HG03196 (cell line): ENCODE measurements at regions not wholly inside any gene's neighbourhood (a gene's known extent, or its start where the extent isn't known, plus 50 kb on each side); places are given as distances from the start of the nearest gene placed in this dataset.
A peak's percentile ranks its signal among the peaks of the same experiment; 100 is the strongest.
"Not testable (repeated sequence)": the region's sequence is repeated elsewhere in the genome, so short reads cannot be mapped to it uniquely, and the experiment has no call there.

Source experiments
- ATAC-seq: cut with Tn5 transposase; IDR thresholded peaks from one replicate; pipeline ENCODE4 v1.9.1; 2021; ENCODE audit not compliant: unreplicated experiment

DNA sequence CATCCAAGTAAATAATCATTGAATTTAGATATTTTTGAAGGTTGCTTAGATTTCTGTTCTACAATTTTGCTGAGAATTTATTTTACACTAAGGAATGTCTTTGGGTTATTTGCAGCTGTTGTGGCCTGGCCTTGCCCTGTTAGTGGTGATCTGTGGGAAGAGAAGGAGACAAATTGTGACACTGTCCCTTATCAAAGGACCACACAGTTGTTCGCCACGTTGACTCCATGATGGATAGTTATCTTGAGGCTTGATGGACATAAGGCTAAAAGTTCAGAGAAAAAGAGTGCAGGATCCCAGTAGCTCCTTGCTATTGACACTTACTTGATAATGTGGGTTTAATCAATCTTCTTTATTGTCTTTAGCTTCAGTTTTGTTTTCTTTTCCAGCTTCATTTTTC lies 186.6 kb upstream of the MEF2C start:
- no peak for ATAC-seq

- no peak for ATAC-seq
Observed at GRCh38 chr5:89067362-89067761, 184.4 kb upstream of the MEF2C start.

GRCh38 chr5:89065919-89066318 lies 182.9 kb upstream of the MEF2C start:
- ATAC-seq = peak; percentile 54

DNA sequence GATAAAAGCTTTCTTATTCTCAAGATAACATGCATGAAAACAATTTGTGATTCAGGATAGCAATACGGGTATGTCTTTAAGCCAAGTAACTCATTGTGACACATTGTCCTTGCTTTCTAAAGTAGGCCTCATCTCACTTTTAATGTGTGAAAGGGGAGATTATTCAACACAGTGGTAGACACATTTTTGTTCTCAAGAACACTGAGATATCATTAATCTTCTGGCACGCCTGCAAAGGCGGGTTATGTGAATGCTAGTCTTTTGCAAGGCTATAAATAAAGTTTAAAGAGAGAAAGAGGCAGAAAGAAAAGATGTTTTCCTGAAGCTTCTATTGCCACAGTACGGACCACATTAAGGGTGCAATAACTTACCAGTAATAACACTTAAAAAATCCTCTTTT lies 181.8 kb upstream of the MEF2C start:
- ATAC-seq = no peak

DNA sequence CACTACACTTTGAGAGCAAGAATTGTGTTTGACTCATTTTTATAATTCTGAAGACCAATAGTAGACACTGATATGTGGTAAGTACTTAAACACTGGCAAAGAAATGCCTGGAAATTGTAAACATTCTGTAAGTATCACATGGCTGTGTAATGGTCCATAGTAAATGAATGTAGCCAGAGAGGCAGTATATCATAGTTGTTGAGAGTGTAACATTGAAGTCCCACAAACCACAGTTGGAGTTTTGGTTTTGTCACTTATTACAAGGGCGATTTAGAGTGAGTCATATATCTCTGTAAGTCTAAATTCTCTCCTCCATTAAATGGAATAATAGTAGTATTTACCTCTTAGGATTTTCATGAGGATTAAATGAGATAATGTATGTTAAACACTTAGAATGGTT lies 181.1 kb upstream of the MEF2C start:
- ATAC-seq = peak; percentile 59

- no peak for ATAC-seq
Observed at GRCh38 chr5:89060768-89061167, 177.8 kb upstream of the MEF2C start.

DNA sequence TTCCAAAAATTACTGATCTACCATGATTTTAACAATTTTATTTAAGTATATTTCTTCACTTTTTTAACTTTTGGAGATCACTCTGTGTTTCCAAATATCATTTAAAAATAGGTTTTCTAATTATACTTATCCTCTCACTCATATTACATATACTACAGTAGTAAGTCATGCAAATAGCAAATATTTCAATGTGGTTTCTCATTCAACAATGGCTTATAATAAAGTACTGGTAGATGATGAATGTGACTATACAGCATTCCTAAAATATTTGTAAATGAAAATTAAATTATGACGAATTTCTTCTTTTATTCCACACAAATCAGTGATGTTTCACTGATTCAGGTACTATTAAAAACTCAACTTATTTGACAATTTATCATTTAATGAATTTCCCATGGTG lies 176.3 kb upstream of the MEF2C start:
- ATAC-seq = no peak

- ATAC-seq = no peak
Observed at GRCh38 chr5:89055695-89056085, 172.7 kb upstream of the MEF2C start.

DNA sequence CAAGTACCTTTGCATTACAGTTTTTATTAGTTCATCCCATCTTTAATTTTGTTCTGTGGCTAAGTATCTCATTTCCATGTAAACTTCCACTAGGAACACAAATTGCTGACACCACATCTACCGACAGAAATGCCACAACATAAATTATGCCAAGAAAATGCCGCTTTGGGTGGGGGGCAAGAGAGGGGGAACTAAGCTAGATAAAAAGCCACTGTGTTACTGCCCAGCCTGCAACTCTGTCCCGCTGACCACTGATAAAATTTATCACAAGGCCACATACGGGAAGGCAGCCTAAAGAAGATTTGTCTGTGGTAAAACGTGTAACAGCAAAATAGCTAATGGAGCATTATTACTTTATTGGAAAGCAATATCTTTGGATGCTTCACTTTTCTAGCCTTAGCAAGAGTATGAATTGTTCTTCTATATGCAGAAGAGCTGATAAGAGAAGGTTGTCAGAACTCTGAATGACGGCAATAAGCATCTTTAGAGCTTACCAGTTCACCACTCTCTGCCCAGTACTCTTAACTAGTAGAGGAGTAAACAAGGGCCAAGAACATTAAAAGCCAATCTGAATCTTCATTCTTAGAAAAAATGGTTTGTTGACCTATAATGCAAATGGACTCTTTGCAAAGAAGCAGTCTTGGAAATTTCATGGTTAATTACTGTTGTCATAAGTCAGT lies 172.2 kb upstream of the MEF2C start:
- no peak for ATAC-seq

- no peak for ATAC-seq
Observed at GRCh38 chr5:89053547-89053946, 170.6 kb upstream of the MEF2C start.

DNA sequence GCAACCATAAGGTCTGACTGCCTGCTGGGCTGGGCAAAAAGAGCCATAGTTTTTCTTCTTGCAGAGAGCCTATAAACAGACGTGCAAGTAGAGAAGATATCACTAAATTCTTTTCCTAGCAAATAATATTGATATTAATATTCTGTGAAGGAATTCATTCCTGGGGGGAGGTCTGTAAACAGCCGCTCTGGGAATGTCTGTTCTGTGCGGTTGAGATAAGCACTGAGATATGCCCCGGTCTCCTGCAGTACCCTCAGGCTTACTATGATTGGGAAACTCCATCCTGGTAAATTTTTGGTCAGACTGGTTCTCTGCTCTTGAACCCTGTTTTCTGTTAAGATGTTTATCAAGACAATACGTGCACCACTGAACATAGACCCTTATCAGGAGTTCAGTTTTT lies 167.1 kb upstream of the MEF2C start:
- ATAC-seq = not testable (repeated sequence)

DNA sequence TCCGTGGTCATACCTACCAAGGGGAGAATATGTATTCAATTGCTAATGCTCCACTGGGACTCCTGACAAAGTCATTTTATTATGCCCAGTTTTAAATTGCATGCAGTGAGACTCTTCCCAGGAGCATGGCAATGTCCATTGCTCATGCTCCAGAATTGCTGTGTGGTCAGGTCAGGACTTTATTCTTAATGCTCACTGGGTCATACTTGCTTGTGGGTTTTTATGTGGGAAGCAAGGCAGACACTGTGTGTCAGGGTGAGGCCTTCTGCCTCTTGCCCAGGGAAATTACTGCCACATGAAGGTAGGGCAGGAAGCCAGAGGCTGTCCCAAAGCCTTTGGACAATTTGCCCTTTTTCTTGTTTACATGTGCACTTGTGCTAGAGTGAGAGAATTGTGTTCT lies 164.6 kb upstream of the MEF2C start:
- no peak for ATAC-seq

DNA sequence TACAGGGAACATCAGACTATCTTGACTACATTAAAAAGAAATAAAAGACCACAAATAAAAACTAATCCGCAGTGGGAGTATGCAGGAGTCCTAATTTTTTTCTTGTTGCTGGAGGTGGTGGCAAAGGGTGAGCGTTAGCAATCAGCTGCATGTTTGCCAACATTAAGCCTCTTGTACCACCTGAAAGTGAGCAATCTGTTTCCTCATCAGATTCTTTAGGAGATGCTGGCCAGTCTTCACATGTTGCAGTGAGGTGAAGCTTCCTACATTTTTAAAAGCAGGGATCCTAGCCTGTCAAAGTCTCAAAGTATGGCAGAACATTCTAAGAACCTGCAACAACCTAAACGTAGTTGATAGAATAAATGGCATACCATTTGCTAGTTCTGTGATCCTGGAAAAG lies 162.2 kb upstream of the MEF2C start:
- no peak for ATAC-seq

DNA sequence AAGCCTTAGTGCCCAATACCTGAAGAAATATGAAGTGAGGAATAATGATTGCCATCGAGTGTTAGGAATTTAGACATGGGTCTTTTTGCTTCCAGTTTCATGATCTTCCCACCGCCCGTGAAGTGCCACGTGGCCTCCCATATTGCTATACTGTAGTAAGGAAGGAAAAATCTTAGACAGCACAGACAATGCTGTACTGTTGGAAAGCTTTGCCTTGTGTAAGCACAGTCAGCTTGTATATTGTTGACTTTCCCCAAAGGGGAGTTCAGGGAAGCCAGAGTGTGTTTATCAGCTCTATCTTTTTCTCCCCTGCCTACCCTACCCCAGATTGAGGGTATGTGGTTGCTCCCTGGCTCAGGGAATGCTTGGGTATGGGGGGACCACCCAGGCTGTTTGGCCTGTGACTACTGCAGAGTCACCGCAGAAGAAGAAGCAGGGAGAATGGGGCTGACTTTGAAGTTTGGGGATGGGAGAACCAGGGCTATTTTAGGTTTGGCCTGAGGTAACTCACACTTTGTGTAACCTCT lies 161.8 kb upstream of the MEF2C start:
- no peak for ATAC-seq

GRCh38 chr5:89043676-89044075 lies 160.7 kb upstream of the MEF2C start:
- ATAC-seq = peak; percentile 93

GRCh38 chr5:89042746-89043145 lies 159.8 kb upstream of the MEF2C start:
- ATAC-seq = no peak

DNA sequence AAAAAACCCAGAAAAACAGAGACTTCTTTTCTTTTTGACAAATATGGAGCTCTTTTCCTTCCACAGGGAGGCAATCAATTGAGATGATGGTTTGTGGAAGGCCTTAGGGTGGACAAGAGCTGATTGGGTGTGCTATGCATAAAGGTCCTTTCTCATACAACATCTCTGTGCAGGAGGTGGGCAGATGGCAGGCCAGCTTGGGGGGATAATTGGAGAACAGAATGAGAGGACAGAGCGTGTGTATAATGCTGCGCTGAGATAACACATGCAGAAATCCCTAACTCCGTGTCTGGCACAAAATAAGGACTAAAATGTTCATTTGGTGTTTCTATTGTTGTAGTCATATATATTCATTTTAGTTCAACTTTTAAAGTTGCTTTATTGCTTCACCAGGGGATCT lies 159.0 kb upstream of the MEF2C start:
- no peak for ATAC-seq

DNA sequence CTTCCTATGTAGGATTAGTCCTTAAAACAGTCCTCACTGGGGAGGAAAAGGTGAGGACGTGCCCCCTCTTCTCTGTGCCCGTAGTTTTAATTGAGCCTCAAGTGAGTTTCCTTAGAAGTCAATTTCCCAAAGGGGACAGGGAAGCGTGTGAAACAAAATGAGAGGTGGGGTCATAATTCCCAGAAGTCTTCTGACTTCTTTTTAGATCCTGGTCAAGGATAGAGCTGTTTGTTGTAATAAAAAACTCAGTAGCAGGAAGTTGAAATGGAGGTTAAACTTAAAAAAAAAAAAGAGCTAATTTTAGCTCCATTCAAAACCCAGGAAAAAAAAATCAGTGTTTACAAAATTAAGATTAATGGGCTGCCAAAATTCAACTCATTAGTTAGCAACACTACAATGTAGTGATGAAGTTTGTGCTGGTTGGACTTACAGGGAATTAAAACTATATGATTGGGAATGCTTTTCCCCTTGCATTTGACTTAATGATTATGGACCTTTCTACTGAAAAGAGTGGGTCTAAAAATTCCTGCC lies 158.3 kb upstream of the MEF2C start:
- no peak for ATAC-seq

DNA sequence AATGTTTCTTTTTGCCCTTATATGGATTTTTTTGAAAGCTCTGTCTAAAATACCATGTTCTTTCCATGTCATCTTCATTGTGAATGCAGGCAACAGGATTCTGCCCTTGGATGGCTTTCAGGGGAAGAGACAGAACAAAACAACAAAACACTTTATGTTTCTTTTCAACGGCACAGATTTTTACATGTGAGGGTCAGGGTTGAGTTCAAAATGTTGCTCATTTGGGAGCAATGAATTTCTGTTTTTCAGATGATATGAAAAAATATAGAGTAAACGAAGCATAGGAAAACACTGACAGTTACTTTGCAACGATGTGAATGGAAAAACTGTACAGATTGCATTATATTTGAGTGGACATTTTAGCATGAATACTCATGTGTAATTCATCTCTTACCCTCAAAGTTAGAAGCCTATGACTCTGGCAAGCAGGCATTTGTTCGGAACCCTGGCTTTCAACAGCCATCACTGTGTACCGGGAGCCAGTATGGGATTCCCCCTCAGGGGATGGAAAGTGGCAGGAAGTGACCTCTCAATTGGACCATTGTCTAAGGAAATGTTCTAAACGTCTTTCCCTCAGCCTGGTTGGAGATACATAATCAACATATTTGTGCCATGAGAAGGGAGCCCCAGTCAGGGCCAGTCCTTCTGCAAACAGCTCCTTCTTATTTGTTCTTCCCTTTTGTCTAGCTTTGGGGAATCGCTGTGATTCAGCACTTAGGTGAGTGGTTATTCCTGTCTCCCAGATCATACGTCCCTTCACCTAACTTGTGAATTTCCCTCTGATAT lies 153.9 kb upstream of the MEF2C start:
- ATAC-seq = no peak

DNA sequence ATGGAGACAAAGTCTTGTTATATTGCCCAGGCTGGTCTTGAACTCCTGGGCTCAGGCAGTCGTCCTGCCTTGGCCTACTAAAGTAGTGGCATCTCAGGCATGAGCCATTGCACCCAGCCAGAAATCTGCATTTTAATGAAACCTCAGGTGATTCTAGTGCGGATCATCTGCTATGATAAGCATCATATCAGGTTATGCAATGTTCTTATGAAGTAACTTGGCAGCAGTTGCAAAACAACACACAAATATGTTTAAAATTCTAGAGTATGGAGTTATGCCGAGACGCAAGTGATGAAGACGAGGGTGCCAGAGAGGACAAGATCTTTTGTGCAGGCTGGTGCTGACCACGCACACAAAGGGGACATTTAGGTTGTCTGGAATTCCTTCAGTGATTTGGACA lies 153.2 kb upstream of the MEF2C start:
- ATAC-seq = no peak

- peak; percentile 69 for ATAC-seq
Observed at GRCh38 chr5:89034588-89034987, 151.6 kb upstream of the MEF2C start.

DNA sequence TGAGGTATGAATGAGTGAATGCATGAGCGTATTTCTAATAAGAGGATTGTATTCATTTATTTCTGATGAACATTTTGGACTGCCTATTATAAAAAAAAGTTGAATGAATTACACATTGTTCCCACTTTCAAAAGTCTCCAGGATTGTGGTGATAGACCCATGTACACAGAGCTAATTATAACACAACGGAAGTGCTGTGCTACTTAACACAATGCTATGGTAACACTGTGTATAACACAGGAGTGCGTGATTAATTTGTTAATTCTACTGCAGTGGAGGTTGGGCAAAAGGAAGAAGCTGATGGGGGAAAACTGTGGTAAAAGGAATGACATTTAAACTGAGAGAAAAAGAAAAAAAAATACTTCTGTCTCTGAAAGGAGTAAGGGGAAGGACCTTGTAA lies 147.8 kb upstream of the MEF2C start:
- no peak for ATAC-seq
